CD4-positive, CD25-positive, alpha-beta regulatory T cell (primary cell): ENCODE measurements at regions not wholly inside any gene's neighbourhood (a gene's known extent, or its start where the extent isn't known, plus 50 kb on each side); places are given as distances from the start of the nearest gene placed in this dataset.
A peak's percentile ranks its signal among the peaks of the same experiment; 100 is the strongest.

Experiments used
- ATAC-seq, 2 donors: fragments of 150-1000 bp; cut with Tn5 transposase; one replicate each; pipeline ENCODE4 v1.10.0; 2021; ENCODE audit warnings: low read depth in 2 of 2, moderate number of reproducible peaks in 2 of 2, moderate library complexity in 1 of 2
- DNase-seq, 3 donors: peaks; one replicate each; pipeline versions ENCODE4 v3.0.0 to v3.0.0-alpha.2; 2012 to 2022; ENCODE audit warnings: mixed read lengths in 1 of 3
- H3K27ac ChIP-seq: one replicate; pipeline ENCODE4 v1.7.0; 2013; ENCODE audit warnings: mild to moderate bottlenecking, low read length; ENCODE audit not compliant: insufficient read depth, poor library complexity, severe bottlenecking
- H3K27me3 ChIP-seq: one replicate; pipeline ENCODE4 v1.7.0; 2013; ENCODE audit warnings: low read length; ENCODE audit not compliant: control insufficient read depth, insufficient read depth
- H3K36me3 ChIP-seq: one replicate; pipeline ENCODE4 v1.7.0; 2013; ENCODE audit warnings: mild to moderate bottlenecking, low read length, moderate library complexity; ENCODE audit not compliant: control insufficient read depth, insufficient read depth
- H3K4me1 ChIP-seq: 2 replicates; pipeline ENCODE4 v1.7.0; 2013; ENCODE audit warnings: mild to moderate bottlenecking, low read length; ENCODE audit not compliant: insufficient read depth, control insufficient read depth, poor library complexity, severe bottlenecking
- H3K4me3 ChIP-seq: one replicate; pipeline ENCODE4 v1.7.0; 2013; ENCODE audit warnings: low read depth, mild to moderate bottlenecking, low read length, moderate library complexity
- H3K9me3 ChIP-seq, 2 experiments: 1 replicate in 1 of 2; 2 replicates in 1 of 2; pipeline ENCODE4 v1.7.0; 2013; ENCODE audit warnings: low read length in 2 of 2, mild to moderate bottlenecking in 1 of 2, moderate library complexity in 1 of 2; ENCODE audit not compliant: control insufficient read depth in 2 of 2
- H3K27ac Mint-ChIP-seq, 3 donors: one replicate each; pipeline ENCODE4 v1.8.0; 2020 to 2022; ENCODE audit warnings: mild to moderate bottlenecking in 3 of 3, mixed read lengths in 3 of 3, moderate library complexity in 2 of 3
- H3K27me3 Mint-ChIP-seq: one replicate; pipeline ENCODE4 v1.8.0; 2022; ENCODE audit warnings: mild to moderate bottlenecking, mixed read lengths
- H3K36me3 Mint-ChIP-seq: one replicate; pipeline ENCODE4 v1.8.0; 2020; ENCODE audit warnings: mixed read lengths
- H3K4me1 Mint-ChIP-seq, 4 donors: one replicate each; pipeline ENCODE4 v1.8.0; 2020 to 2022; ENCODE audit warnings: mixed read lengths in 4 of 4, mild to moderate bottlenecking in 1 of 4
- H3K4me3 Mint-ChIP-seq, 4 donors: one replicate each; pipeline ENCODE4 v1.8.0; 2020 to 2022; ENCODE audit warnings: mild to moderate bottlenecking in 4 of 4, mixed read lengths in 4 of 4, moderate library complexity in 3 of 4
- H3K9me3 Mint-ChIP-seq, 7 donors: one replicate each; pipeline ENCODE4 v1.8.0; 2020 to 2022; ENCODE audit warnings: mixed read lengths in 7 of 7, mild to moderate bottlenecking in 3 of 7, moderate library complexity in 2 of 7

DNA sequence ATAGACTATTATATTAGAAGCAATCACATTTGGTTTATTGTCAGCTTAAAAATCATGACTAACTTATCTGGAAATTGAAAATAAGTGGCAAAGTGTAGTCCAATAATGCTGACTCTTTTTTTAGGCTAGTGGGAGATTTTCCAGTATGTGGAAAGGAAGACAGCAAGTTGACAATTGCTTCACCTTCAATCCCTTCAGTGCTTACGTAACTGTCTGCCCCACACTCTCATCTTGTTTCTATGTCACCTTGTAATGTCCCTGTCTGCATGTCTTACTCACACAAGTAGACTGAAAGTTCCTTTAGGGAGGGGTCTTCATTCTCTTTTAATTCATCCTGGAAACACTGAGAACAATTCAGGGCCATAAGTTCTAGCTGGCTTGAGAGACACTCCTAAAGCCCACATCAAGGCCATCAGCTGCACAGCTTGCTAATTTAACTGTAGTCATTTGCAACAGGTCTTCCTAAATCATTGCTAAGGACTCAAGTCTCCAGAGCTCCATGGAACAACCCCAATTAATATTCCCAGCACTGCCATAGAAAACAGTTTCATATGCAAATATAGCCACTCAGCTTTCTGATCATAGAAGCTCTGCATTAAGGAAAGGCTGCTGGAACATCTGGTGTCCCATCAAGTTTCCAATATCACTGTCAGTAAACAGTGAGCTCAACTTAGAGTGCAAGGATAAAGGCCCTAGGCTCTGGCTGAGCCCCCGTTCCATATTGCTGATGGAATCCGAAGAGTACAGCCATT, 230.5 kb downstream of the ETAA1 start:
- no peaks in the 10 kb centered on the region for H3K27me3 Mint-ChIP-seq

DNA sequence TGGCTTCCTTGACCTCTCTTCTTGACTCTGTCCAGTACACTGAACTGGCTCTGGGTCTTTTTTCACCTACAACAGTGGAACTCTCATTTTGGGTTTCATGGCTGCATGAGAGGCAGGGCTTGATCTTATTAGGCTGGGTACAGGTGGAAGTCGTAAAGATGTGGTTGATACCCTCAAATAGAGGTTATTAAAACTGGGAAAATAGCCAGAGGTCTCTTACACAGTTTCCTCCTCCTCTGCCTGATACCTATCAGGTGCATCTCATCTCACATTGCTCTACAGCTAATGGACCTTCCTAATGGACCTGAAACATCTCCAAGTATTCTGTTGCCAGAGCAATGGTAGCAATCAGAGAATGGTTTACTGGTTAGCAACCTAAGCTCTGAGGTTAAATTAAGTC, 231.8 kb downstream of the ETAA1 start:
- no peaks in the 10 kb centered on the region for H3K4me1 ChIP-seq
- no peaks in the 10 kb centered on the region for H3K36me3 ChIP-seq
- DNase-seq (no peak), ATAC-seq (no peak)
- no peak overlapping the region for H3K4me3 Mint-ChIP-seq
- H3K36me3 Mint-ChIP-seq = no peaks in the 10 kb centered on the region
- H3K27ac ChIP-seq = no peak overlapping the region
- H3K9me3 Mint-ChIP-seq = peaks cover 0 to 13% (median 2%) of the 10 kb centered on the region in 7 donors
- H3K27me3 ChIP-seq = no peaks in the 10 kb centered on the region
- H3K9me3 ChIP-seq = no peaks in the 10 kb centered on the region
- H3K27me3 Mint-ChIP-seq = no peaks in the 10 kb centered on the region
- peak overlapping the region in 1 of 3 donors; percentile 50 for H3K27ac Mint-ChIP-seq
- no peak overlapping the region for H3K4me3 ChIP-seq
- H3K4me1 Mint-ChIP-seq = no peaks in the 10 kb centered on the region

More for the DNA sequence above, 230.5 kb downstream of the ETAA1 start:
- Mint-ChIP-seq H3K9me3 (peaks cover 0 to 13% (median 3%) of the 10 kb centered on the region in 7 donors), H3K36me3 (no peaks in the 10 kb centered on the region), H3K4me3 (no peak overlapping the region), H3K27ac (no peak overlapping the region), H3K4me1 (no peaks in the 10 kb centered on the region)
- ATAC-seq (no peak), DNase-seq (no peak)
- H3K4me3 ChIP-seq = no peak overlapping the region
- H3K4me1 ChIP-seq = no peaks in the 10 kb centered on the region
- H3K36me3 ChIP-seq = no peaks in the 10 kb centered on the region
- no peak overlapping the region for H3K27ac ChIP-seq
- no peaks in the 10 kb centered on the region for H3K9me3 ChIP-seq
- H3K27me3 ChIP-seq = no peaks in the 10 kb centered on the region

DNA sequence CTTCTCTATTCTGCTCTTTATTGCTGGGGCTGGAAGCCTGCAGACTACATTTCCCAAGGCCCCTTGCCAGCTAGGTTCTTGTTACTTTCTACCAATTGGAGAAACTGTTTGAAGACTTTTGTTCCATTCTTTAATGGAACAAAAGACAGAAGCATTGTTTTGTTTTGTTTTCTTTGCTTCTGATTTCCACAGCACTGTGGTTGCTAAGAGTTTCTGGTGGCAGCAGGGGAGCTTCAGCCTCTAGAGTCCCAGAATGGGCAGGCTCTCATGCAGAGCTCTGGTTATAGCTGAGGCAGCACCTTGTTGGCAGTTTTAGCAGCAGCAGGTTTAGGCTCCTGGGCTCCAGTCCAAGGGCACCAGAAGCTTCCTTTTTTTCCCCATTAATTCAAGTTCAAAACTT, 234.3 kb downstream of the ETAA1 start:
- no peaks in the 10 kb centered on the region for H3K27me3 ChIP-seq
- no peak overlapping the region for H3K4me3 ChIP-seq
- Mint-ChIP-seq H3K27ac (no peak overlapping the region), H3K4me3 (no peak overlapping the region), H3K4me1 (no peaks in the 10 kb centered on the region), H3K36me3 (no peaks in the 10 kb centered on the region), H3K9me3 (peaks cover 0 to 10% (median 0%) of the 10 kb centered on the region in 7 donors), H3K27me3 (no peaks in the 10 kb centered on the region)
- no peaks in the 10 kb centered on the region for H3K36me3 ChIP-seq
- no peak for DNase-seq
- no peaks in the 10 kb centered on the region for H3K4me1 ChIP-seq
- no peak for ATAC-seq
- no peak overlapping the region for H3K27ac ChIP-seq
- no peaks in the 10 kb centered on the region for H3K9me3 ChIP-seq

DNA sequence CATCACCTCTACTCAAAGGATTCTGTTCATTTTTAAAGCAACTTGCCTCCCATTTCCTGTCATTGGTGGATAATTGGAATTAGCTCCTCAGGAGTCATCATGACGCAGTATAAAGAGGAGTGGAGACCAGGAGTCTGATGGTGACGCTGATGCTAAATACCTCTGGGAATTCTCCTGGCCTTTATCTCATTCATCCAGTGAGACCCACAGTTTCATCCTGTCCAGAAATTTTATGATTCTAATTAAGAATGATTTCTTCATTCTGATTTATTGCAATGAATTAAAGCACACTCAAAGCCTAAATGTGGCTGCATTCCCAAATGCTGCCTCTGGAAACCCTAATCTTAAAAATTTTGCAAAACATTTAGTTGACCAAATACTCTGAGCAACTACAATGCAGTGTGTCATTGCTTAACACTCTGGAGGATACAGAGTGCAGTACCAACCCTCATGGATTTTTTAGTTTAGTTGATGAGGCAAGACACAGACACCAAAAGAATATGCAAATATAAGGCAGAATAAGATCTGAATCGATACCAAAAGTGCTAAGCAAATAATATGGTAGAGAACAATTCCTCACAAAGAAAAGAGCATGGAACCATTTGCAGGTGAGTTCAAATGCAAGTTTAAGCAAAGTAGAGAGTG, 236.2 kb downstream of the ETAA1 start:
- H3K36me3 Mint-ChIP-seq = no peaks in the 10 kb centered on the region
- H3K4me3 Mint-ChIP-seq = no peak overlapping the region
- no peaks in the 10 kb centered on the region for H3K36me3 ChIP-seq
- H3K9me3 Mint-ChIP-seq = peaks cover 0 to 4% (median 1%) of the 10 kb centered on the region in 7 donors
- no peak overlapping the region for H3K27ac ChIP-seq
- H3K4me1 Mint-ChIP-seq = no peaks in the 10 kb centered on the region
- no peaks in the 10 kb centered on the region for H3K4me1 ChIP-seq
- DNase-seq (no peak), ATAC-seq (no peak)
- no peaks in the 10 kb centered on the region for H3K27me3 ChIP-seq
- no peak overlapping the region for H3K4me3 ChIP-seq
- H3K27me3 Mint-ChIP-seq = no peaks in the 10 kb centered on the region
- H3K27ac Mint-ChIP-seq = no peak overlapping the region
- H3K9me3 ChIP-seq = no peaks in the 10 kb centered on the region

DNA sequence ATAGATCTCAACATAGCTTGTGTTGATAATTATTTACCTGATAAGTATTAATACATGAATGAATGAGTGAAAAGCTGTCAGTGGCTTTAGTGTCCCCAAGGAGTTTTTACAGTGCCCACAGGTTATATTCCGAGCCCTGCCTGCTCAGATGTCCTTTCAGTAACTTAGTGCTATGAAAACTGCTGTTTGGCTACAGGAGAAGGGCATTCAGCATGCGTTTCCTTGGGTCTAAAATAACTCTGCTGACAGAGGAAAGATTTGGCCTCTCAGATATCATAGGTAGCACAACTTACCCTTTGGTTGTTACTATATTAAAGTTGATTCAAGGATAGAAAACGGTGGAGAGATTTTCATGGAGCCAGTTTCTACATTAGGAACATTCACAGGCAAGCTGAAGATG, 241.0 kb downstream of the ETAA1 start:
- H3K36me3 ChIP-seq = no peaks in the 10 kb centered on the region
- Mint-ChIP-seq H3K27ac (no peak overlapping the region), H3K9me3 (peaks cover 0 to 5% (median 0%) of the 10 kb centered on the region in 7 donors), H3K27me3 (no peaks in the 10 kb centered on the region), H3K4me1 (no peaks in the 10 kb centered on the region), H3K4me3 (no peak overlapping the region), H3K36me3 (no peaks in the 10 kb centered on the region)
- H3K27me3 ChIP-seq = no peaks in the 10 kb centered on the region
- no peak overlapping the region for H3K27ac ChIP-seq
- ATAC-seq (no peak), DNase-seq (no peak)
- no peak overlapping the region for H3K4me3 ChIP-seq
- no peaks in the 10 kb centered on the region for H3K9me3 ChIP-seq
- H3K4me1 ChIP-seq = no peaks in the 10 kb centered on the region

DNA sequence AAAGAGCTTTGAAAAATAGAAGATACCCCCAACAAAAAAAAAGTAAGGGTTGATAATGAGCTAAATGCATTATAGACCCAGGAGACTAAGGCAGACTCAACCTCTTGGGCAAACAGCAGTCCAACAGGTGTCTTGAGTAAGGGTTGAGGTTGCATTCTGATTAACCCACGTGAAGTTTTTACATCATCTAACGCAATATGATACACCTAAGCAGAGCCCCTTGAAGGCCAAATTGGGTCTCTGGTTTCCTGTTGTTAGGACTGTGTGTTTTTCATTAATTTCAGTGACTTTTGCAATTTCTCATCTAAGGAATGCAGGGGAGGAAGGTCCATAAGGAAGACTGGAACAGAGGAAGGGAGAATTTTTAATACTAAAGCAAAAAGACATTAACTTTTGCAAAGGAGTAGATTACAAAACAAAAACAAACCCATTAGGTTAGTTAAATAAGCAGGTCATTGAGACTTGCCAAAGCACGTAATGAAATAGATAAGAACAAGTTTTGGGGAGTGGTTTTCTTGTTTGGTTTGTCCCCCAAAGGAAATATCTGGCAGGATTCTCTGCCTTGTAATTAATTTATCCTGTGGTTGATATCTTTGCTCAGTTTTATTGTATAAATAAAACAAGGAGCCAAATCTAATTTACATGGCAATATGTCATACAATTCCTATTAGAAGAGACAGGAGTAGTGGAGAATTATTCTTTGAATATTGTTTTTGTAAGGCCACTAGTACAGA, 244.3 kb downstream of the ETAA1 start:
- Mint-ChIP-seq H3K36me3 (no peaks in the 10 kb centered on the region), H3K9me3 (peaks cover 0 to 6% (median 0%) of the 10 kb centered on the region in 7 donors), H3K4me1 (no peaks in the 10 kb centered on the region), H3K27me3 (no peaks in the 10 kb centered on the region), H3K4me3 (no peak overlapping the region), H3K27ac (no peak overlapping the region)
- H3K9me3 ChIP-seq = peaks cover 0 to under 1% of the 10 kb centered on the region in 2 experiments
- DNase-seq = no peak
- no peaks in the 10 kb centered on the region for H3K27me3 ChIP-seq
- no peak overlapping the region for H3K4me3 ChIP-seq
- no peak overlapping the region for H3K27ac ChIP-seq
- ATAC-seq = no peak
- no peaks in the 10 kb centered on the region for H3K4me1 ChIP-seq
- H3K36me3 ChIP-seq = no peaks in the 10 kb centered on the region

DNA sequence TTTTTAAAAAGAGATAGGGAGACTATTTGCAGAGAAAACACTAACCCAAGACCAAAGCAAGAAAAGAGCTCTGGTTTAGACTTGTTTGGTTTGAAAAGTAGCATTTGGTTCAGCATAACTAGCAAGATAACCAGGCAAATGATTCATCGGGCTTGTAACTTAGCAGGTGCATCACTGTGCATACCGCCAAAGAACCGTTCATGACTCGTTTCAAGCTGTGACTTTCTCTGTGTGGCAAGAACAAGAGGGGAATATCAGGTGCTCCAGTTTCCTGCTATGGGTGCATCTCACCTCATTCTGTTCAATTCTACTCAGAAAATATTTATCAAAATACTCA, 244.9 kb downstream of the ETAA1 start:
- Histone ChIP-seq H3K27me3 (no peaks in the 10 kb centered on the region), H3K4me1 (no peaks in the 10 kb centered on the region), H3K4me3 (no peak overlapping the region), H3K36me3 (no peaks in the 10 kb centered on the region), H3K27ac (no peak overlapping the region), H3K9me3 (peaks cover 0 to 6% of the 10 kb centered on the region in 2 experiments)
- peaks cover 0 to 8% (median 2%) of the 10 kb centered on the region in 7 donors for H3K9me3 Mint-ChIP-seq
- H3K4me3 Mint-ChIP-seq = no peak overlapping the region
- no peak overlapping the region for H3K27ac Mint-ChIP-seq
- H3K36me3 Mint-ChIP-seq = no peaks in the 10 kb centered on the region
- no peaks in the 10 kb centered on the region for H3K4me1 Mint-ChIP-seq
- ATAC-seq = no peak
- no peak for DNase-seq
- no peaks in the 10 kb centered on the region for H3K27me3 Mint-ChIP-seq
